KG1 (cell line): ENCODE measurements at regions not wholly inside any gene's neighbourhood (a gene's known extent, or its start where the extent isn't known, plus 50 kb on each side); places are given as distances from the start of the nearest gene placed in this dataset.

ENCODE experiments used
- DNase-seq: peaks from one replicate; lab custom pipeline; 2025; lab: John Stamatoyannopoulos, UW

DNA sequence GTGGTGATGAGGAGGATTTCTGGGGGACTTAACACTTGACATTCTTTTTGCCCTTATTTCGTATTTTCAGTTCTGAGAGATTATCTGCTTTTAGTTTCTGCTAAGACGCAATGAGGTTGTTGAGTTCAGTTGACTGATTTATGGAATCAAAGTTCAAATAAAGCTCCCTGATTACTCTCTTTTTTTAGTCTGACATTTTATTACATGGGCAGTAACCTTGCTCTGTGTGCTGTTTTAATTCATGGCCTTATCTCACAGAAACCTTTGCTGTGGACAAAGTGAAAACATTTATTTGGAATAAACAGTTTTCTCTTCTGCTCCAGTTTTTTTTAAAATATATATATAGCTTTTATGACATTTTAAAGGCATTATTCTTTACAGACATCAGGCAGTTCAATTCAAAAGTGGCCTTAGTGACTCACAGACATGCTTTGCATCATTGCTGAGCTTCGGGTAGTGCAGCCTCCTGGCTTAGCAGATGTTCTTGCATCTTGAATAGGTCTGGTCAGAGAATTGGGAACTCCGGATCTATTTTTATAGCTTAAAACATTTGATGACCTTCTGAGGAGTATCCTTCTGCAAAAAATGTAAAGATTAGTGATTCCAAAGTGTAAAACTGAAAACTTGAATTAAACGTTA, 162.9 kb downstream of the FAM170A start:
- no peak for DNase-seq

DNA sequence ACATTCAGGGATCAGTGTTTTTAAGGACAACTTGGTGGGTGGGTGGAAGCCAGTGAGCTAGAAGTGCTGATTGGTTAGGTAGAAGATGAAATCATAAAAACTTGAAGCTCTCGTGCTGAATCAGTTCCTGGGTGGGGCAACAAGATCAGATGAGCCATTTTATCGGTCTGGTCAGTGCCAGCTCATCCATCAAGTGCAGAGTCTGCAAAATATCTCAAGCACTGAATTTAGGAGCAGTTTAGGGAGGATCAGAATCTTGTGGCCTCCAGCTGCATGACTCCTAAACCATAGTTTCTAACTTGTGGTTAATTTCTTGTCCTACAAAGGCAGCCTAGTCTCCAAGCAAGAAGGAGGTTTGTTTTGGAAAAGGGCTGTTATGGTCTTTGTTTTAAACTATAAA, 166.4 kb downstream of the FAM170A start:
- DNase-seq: no peak

DNA sequence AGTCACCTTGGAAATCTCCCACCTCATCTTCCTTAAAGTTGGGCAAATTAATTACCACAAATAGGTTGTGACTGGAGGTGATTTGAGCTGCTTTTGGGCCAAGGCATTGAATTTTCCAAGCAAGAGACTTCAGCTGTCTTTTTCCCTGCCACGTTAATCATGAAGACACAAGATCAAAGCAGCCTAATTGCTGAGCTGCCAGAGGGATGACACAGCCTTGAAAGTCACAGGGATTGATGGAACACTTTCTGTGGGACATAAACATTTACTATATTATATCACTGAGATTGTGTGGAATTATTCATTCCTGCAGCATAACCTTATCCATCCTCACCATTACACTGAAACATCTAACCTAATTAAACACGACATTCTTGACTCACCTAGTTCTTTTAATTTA, 172.2 kb downstream of the FAM170A start:
- no peak for DNase-seq

DNA sequence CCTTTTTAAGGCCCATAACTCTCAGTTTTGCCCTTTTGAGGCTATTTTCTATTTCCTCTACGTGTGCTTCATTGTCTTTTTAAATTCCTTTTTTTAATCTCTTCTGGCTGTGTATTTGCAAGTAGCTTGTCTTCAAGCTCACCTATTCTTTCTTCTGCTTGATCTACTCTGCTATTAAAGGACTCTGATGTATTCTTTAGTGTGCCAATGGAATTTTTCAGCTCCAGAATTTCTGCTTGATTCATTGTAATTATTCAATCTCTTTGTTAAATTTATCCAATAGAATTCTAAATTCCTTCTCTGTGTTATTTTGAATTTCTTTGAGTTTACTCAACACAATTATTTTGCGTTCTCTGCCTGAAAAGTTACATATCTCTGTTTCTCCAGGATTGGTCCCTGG, 178.7 kb downstream of the FAM170A start:
- DNase-seq: no peak

DNA sequence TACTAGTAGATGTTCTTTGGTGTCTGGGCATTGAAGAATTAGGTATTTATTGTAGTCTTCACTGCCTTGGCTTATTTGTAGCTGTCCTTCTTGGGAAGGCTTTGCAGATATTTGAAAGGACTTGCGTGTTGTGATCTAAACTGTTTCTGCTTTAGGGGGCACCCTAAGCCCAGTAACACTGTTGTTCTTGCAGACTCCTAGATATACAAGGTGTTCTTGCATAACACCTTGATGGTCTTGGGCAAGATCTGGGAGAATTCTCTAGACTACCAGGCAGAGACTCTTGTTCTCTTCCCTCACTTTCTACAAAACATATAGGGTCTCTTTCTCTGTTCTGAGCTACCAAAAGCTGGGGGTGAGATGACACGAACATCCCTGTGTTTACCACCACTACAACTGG, 179.1 kb downstream of the FAM170A start:
- DNase-seq: no peak

DNA sequence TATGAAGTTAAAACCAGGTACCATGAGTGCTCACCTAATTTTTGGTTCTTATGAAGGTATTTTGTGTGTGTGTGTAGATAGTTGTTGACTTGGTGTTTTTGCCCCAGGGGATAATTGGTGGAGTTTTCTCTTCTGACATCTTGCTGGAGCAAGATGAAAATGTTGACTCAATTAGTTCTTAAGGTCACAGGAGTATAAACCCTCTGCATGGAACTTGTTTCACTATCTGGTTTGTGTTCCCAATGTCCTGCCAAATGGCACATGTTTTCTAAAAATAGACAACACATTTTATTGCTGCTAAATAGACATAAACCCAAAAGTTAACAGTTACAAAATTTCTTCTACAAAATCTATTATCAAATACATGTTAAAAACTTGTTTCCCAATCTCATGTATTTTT, 180.9 kb downstream of the FAM170A start:
- no peak for DNase-seq

DNA sequence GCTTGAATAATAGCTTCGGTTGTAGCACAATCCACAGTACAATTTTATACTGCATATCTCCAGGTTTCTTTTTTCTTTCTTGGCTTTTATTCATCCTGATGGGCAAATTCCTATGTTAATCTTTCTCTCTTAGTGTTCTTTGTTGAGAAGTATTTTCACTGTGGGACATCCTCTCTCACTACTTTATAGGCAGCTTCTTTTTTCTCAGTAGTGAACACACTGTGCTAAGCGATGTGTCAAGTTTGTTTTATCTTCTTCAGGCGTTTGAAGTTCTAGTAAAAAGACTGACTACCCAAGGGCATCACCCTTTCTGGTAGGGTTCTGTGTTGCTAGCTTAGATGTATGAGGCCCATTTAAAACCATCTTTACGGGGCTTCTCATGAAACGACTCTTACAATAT, 182.1 kb downstream of the FAM170A start:
- DNase-seq: no peak

DNA sequence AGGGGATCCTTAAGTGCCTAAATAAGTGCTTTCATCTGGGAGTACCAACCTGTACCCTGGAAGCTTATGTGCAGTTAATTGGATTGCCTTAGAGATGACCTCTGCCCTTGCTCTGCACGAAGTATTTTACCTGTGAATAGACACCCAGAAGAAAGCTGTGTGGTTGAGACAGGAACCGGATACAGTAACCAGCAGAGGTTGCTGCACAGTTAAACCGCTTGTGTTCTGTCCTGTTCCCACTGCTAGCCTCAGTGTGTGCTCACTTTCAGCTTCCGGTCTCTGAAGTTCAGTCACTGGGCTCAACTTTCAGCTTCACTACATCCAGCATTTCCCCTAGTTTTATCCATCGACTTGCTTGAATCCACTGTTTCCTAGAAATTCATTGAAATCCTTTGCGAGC, 185.3 kb downstream of the FAM170A start:
- DNase-seq: no peak

DNA sequence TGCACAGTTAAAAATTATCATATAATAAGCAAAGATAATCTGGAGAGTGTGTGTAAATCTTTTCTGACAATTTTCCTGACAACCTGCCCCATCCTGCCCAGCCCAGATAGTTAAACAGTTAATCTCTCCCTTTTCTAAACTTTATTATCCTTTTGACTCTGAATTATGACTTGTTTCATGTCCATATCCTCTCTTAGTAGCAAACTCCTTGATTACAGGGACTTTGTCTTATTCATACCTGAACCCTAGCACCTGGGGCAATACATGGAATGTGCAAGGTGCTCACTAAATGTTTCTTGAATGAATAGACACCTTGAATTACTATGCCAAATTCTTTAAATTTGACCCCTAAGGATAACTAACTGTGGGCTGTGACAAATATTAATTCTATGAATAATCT, 186.7 kb downstream of the FAM170A start:
- no peak for DNase-seq

DNA sequence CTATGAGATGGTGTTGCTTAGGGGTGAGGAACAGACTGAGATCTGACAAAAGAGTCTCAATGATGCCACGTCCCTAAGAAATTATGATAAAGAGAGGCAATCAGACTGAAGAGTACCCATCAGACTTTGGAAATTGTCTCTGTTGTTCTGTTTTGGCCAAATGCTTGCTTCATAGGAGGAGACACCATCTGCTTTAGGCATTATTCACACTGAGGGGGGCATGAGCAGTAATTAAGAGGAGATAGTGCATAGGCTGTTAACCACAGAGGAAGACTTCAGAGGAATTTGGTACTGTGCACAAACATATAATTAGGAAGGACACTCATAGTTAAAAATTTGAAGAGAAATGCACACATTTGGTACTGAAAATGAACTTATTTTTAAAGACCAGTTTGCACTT, 190.7 kb downstream of the FAM170A start:
- DNase-seq: no peak

DNA sequence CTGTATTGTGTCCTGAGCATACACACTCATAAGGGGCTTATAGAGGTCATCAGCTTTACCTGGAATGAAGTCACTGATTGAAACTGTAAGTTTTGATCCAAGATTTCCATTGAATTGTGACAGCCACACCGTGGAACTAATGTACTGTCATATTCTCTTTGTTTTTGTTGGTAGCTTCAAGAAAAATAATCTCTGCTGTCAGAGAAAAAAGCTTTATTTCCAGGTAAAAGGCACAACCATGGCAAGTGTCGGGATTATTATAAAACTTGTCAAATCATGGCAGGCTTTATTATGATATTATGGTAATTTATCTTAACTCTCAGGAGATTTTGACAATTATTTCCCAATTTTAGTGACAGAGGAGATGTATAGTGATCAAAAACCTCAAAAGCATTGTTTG, 191.2 kb downstream of the FAM170A start:
- DNase-seq: no peak

DNA sequence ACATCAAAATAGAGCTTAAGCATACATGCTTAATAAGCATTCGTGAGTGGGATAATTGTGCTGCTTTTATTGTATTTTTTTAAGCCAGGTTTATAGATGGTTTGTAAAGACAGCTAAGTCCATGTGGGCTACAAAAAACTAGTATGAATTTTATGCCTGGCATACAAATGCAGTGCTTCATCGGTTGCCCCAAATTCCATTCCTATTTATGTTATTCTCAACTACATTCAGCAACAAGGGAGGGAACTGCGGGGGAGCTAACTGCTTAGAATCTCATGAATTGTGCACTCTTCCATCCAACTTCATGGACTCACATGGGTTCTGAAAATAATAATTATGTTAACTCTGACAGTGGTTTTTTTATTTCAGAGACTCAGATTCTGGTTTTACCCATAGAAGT, 199.2 kb downstream of the FAM170A start:
- DNase-seq: no peak

DNA sequence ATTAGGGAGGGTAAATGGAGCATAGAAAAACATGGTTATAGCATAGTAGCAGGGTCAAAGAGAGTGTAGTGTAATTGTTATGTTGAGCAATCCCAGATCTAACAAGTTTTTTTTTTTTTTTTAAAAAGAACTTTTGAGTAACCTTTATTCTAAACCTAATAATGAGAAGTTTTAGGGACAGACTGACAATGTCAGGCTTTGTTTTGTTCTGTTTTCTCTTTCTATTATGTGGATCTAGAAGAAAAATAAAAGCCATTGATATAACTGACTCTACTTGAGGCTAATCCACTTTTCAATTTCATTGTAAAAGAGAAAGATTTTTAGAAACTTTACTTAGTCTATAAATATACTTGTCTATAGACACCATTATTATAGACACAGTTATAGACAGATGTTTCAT, 200.0 kb downstream of the FAM170A start:
- no peak for DNase-seq

DNA sequence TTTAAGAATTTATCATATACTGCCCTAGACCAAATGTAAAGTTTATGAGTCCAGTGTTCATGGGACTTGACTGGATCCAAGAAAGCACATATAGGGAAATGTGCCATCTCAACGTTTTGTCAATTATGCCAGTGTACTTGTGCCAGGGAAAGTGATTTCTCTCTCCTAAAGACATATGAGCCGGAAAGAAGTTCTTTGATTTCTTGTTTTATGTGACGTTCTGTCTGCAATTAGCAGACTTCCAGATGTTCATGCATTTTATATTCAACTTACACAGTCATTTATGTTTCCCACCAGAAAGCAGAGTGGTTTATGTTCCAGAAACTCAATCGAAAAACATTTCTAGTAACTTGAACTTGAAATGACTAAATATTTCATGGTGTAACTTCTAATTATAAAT, 203.8 kb downstream of the FAM170A start:
- DNase-seq: no peak

DNA sequence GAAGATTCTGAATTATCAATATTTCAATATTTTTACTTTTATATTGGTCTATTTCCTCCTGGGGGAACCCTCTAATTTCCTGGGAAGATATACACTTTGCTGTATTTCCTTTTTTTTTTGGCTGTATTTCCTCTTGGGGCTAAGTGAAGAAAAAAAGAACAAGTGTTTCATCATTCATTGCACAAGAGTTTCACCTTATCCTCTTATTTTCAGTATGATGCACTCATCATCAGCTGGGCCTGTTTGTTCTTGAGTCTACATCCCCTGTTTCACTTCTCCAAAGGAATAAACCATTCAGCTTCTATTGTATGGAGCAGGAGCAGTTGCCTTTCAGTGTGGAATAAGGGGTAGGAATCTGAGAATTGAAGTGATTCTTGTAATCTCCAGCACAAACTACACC, 210.8 kb downstream of the FAM170A start:
- no peak for DNase-seq

DNA sequence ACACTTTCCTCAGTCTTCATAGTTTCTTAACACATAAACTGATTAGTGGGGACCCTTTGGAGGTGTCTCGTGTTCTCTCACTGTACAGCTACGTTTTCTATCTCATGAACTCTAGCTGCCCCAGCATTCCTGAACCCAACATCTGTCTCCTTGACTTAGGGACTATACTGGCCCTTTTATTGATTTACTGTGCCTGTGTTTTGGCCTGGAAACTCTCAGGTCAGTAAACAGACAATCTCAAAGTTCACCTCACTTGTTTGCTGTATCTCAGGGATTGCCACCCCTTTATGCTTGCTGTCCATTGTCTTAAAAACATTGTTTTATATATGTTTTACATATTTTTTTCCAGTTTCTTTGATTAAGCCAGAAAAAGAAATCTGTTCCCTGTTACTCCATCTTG, 222.8 kb downstream of the FAM170A start:
- no peak for DNase-seq

DNA sequence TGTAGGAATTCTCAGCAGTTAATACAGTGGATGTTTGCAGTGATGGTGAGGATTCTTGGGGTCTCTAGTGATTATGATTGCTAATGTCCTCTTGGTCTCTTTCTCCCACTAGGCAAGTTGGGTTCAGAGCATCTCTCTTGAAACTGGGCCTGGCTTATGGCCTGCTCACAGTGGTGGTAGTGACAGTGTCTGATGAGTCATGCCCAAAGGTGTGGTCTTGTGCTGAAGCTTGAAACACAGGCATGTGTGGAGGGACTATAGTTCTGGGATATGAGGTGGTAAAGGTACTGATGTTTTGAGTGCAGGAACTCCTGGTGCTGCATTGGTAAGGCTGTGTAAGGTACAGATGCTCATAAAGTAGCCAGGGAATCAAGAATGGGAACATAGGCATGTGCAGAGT, 231.1 kb downstream of the FAM170A start:
- DNase-seq: no peak

DNA sequence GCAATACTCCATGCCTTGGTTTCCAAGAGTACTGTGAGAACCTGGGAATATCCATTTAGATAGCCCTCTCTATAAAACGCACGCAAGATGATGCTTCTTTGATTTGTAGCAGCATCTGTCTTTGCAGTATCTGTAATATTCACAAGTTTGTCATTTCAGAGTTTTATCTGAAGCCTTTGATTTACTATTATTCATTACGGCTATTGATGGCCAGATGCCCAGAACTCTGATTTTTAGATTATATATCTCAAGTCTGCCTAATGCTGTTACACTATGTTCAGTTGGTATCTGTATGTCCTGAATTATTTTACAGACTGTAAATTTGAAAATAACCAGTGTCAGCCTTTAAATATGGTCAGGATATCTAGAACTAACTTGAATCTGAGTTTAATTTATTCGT, 233.3 kb downstream of the FAM170A start:
- DNase-seq: no peak

DNA sequence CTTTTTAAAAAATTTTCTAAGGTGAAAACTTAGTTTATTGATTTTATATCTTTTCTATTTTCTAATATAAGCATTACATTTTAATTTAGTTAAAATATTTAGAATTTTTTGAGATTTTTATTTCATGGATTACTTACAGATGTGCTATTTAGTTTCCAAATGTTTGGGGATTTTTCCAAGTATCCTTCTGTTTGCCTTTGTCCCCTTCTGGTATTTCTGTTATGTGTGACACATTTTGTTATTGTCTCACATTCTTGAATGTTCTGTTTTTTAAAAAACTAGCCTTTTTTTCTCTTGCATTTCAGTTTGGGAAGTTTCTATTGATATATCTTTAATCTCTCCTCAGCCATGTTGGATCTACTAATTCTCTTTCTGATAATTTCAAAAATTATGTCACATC, 234.9 kb downstream of the FAM170A start:
- no peak for DNase-seq

DNA sequence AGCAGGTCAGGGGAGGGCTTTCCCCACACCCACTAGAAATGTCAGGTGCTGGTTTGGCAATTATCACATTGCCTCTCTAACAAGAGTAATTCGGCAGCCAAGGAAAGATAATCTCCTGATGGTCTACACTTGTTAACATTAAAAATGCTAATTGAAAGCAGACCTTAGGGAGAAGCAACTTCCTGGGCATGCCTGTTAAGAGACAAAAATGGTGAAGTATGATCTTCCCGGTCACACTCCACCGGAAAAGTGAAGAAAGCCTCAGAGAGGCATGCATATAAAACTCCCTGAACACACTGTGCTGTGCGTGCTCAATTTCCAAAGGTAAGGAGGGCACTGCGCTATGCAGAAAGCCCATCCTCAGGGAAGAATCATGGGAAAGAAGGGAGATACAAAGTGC, 244.3 kb downstream of the FAM170A start:
- no peak for DNase-seq

DNA sequence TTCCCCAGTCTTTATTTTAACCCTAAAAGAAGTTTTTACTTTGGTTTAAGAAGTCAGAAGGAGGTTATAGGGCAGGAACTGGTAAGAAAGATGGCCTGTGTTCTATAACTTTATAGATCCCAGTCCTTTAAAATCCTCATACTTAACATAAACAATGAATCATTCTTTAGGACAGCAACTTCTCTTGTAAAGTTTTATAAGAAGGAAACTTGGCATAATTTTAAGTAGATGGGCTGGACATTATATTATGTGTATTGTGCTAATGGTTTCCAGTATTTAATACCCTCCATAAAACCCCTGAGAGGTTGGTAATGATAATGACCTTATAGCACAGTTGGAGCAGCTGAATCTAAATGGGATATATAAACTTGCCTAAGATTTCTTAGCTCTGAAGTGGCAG, 247.2 kb downstream of the FAM170A start:
- no peak for DNase-seq

DNA sequence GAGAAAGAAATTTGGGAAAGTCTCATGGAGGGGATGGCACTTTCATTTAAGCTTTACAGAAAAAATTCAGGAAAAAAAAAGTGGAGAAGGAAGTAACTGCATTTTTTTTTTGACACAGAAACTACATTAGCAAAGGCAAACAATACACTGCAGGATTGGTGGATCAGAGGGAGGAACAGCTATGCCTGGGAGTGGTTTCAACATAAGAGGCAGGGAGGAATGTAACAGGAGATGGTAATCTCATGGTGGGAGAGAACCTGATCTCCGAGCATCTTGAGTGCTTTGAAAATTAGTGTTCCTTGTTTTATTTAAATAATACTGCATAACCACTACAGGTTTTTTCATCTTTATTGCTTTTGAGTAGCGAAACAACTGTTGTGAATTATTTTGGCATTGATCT, 249.4 kb downstream of the FAM170A start:
- DNase-seq: no peak

DNA sequence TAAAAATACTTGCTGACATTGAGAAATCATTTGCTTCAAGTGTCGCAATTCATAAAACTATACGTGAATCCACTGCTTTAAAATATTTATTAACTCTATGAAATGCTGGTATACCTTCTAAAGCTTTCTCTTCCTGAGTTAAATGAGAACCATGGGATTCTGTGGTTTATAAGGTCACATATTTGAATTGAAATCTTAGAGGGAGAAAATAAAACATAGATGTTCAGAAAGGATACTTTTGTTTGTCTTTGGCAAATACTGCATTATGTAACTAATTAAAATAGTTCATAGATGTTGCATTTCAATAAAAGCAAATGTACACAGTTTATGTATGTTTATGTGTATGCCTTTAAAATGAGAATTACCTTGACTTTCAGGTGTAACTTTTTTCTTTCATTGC, 250.1 kb downstream of the FAM170A start:
- DNase-seq: no peak

DNA sequence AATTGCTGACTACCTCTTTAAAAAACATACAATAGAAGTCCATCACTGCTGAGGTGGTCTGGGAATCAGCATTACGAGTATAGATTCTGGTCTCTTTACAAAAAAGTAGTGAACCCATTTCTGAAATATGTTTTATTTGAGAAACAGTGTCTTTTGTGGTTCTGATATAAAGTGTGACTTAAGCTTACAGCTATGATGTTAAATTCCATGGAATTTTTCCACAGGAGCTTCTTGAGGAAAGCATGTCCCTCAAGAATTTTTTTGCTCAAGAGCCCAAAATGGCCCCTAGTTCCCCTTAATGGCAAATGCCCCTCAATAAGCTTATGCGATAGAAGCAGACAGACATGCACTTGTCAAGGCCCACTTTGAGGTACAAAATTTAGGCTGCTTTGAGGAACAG, 265.7 kb downstream of the FAM170A start:
- no peak for DNase-seq
